NT2/D1 (cell line): ENCODE measurements at regions not wholly inside any gene's neighbourhood (a gene's known extent, or its start where the extent isn't known, plus 50 kb on each side); places are given as distances from the start of the nearest gene placed in this dataset.

Experiments
- YY1 ChIP-seq: IDR thresholded peaks from 2 replicates; pipeline ENCODE4 v1.6.1; 2011; ENCODE audit not compliant: insufficient read length, insufficient read depth
- ZNF274 ChIP-seq: IDR thresholded peaks from 2 replicates; pipeline ENCODE4 v1.6.1; 2011; ENCODE audit warnings: mild to moderate bottlenecking, low read depth, low read length

GRCh38 chr6:16897669-16898068 lies 136.4 kb upstream of the ATXN1 start:
- TF ChIP-seq YY1 = no peak
- TF ChIP-seq ZNF274 = no peak
